ENCODE measurements at regions not wholly inside any gene's neighbourhood (a gene's known extent, or its start where the extent isn't known, plus 50 kb on each side); places are given as distances from the start of the nearest gene placed in this dataset.

DNA sequence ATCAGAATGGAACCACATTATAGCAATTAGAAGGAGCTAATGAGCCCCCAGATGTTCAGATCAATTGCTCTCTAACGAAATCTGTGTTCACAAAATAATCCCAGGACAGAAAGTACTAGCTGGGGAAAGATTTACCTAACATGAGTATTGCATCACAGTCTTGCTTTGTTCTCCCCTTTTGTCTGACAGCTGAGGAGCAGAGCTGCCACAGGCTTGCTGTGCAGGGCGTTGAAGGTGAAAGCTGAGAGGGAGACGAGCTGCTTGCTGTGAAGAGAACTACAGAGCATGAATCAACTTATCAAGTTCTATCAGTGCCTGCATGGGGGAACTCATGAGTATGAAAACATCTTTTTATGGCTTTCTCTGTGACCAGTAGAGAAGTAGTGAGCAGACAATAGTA is 441.2 kb downstream of the CENPC start:
- TF ChIP-seq POLR2AphosphoS5 (IDR thresholded peaks at IDR 0.05; ENCODE audit: low read depth, low read length) = no peak
- TF ChIP-seq, protein P1, sequence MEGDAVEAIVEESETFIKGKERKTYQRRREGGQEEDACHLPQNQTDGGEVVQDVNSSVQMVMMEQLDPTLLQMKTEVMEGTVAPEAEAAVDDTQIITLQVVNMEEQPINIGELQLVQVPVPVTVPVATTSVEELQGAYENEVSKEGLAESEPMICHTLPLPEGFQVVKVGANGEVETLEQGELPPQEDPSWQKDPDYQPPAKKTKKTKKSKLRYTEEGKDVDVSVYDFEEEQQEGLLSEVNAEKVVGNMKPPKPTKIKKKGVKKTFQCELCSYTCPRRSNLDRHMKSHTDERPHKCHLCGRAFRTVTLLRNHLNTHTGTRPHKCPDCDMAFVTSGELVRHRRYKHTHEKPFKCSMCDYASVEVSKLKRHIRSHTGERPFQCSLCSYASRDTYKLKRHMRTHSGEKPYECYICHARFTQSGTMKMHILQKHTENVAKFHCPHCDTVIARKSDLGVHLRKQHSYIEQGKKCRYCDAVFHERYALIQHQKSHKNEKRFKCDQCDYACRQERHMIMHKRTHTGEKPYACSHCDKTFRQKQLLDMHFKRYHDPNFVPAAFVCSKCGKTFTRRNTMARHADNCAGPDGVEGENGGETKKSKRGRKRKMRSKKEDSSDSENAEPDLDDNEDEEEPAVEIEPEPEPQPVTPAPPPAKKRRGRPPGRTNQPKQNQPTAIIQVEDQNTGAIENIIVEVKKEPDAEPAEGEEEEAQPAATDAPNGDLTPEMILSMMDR (IDR thresholded peaks at IDR 0.05) = no peak
- TF ChIP-seq SIN3A (IDR thresholded peaks at IDR 0.05; ENCODE audit: borderline replicate concordance, insufficient read depth, low read depth, low read length) = no peak
- TF ChIP-seq, protein P2, sequence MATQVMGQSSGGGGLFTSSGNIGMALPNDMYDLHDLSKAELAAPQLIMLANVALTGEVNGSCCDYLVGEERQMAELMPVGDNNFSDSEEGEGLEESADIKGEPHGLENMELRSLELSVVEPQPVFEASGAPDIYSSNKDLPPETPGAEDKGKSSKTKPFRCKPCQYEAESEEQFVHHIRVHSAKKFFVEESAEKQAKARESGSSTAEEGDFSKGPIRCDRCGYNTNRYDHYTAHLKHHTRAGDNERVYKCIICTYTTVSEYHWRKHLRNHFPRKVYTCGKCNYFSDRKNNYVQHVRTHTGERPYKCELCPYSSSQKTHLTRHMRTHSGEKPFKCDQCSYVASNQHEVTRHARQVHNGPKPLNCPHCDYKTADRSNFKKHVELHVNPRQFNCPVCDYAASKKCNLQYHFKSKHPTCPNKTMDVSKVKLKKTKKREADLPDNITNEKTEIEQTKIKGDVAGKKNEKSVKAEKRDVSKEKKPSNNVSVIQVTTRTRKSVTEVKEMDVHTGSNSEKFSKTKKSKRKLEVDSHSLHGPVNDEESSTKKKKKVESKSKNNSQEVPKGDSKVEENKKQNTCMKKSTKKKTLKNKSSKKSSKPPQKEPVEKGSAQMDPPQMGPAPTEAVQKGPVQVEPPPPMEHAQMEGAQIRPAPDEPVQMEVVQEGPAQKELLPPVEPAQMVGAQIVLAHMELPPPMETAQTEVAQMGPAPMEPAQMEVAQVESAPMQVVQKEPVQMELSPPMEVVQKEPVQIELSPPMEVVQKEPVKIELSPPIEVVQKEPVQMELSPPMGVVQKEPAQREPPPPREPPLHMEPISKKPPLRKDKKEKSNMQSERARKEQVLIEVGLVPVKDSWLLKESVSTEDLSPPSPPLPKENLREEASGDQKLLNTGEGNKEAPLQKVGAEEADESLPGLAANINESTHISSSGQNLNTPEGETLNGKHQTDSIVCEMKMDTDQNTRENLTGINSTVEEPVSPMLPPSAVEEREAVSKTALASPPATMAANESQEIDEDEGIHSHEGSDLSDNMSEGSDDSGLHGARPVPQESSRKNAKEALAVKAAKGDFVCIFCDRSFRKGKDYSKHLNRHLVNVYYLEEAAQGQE (IDR thresholded peaks at IDR 0.05; ENCODE audit: insufficient read depth in 1 of 2, low read depth in 2 of 2, low read length in 1 of 2) = no peak
- TF ChIP-seq TCF7L2 (IDR thresholded peaks at IDR 0.05; ENCODE audit: low read depth, low read length) = no peak

Data from Panc1 (cell line).